Mesenchymal stem cell (in vitro differentiated cells and primary cell): ENCODE measurements at regions not wholly inside any gene's neighbourhood (a gene's known extent, or its start where the extent isn't known, plus 50 kb on each side); places are given as distances from the start of the nearest gene placed in this dataset.
A peak's percentile ranks its signal among the peaks of the same experiment; 100 is the strongest.

Experiments
- DNase-seq: peaks from one replicate; pipeline ENCODE4 v3.0.0-alpha.2; 2013
- H2AFZ ChIP-seq: one replicate; pipeline ENCODE4 v1.6.1; 2013; ENCODE audit warnings: low read depth, mild to moderate bottlenecking, control low read depth, inconsistent platforms, low read length, moderate library complexity
- H2AK5ac ChIP-seq: 2 replicates; pipeline ENCODE4 v1.6.1; 2013; ENCODE audit warnings: low read length, moderate library complexity, mild to moderate bottlenecking, inconsistent platforms; ENCODE audit not compliant: severe bottlenecking
- H2BK120ac ChIP-seq: one replicate; pipeline ENCODE4 v1.6.1; 2013; ENCODE audit warnings: low read depth, mild to moderate bottlenecking, inconsistent platforms, low read length, moderate library complexity
- H2BK12ac ChIP-seq, 2 experiments: one replicate each; pipeline ENCODE4 v1.6.1; 2013; ENCODE audit warnings: inconsistent platforms in 2 of 2, low read length in 2 of 2, mild to moderate bottlenecking in 2 of 2, moderate library complexity in 2 of 2, control low read depth in 1 of 2
- H2BK15ac ChIP-seq: one replicate; pipeline ENCODE4 v1.6.1; 2013; ENCODE audit warnings: mild to moderate bottlenecking, low read depth, inconsistent platforms; ENCODE audit not compliant: poor library complexity, severe bottlenecking
- H2BK5ac ChIP-seq: 2 replicates; pipeline ENCODE4 v1.6.1; 2013; ENCODE audit warnings: low read depth, mild to moderate bottlenecking, low read length, control low read depth, inconsistent platforms; ENCODE audit not compliant: poor library complexity, severe bottlenecking
- H3K14ac ChIP-seq, 2 experiments: one replicate each; pipeline ENCODE4 v1.6.1; 2013; ENCODE audit warnings: inconsistent platforms in 2 of 2, low read length in 2 of 2, control low read depth in 1 of 2, mild to moderate bottlenecking in 1 of 2, moderate library complexity in 1 of 2
- H3K18ac ChIP-seq, 2 experiments: one replicate each; pipeline ENCODE4 v1.6.1; 2013; ENCODE audit warnings: inconsistent platforms in 2 of 2, low read length in 2 of 2, control low read depth in 1 of 2, low read depth in 1 of 2, mild to moderate bottlenecking in 1 of 2
- H3K23ac ChIP-seq, 2 experiments: one replicate each; pipeline ENCODE4 v1.6.1; 2013; ENCODE audit warnings: inconsistent platforms in 2 of 2, low read length in 2 of 2, mild to moderate bottlenecking in 2 of 2, moderate library complexity in 2 of 2, control low read depth in 1 of 2
- H3K27ac ChIP-seq: 2 replicates; pipeline ENCODE4 v1.5.1; 2013; ENCODE audit warnings: mild to moderate bottlenecking, moderate library complexity, low read length, control low read depth, inconsistent platforms; ENCODE audit not compliant: poor library complexity, severe bottlenecking
- H3K27me3 ChIP-seq, 2 experiments: 2 replicates each; pipeline versions ENCODE4 v1.6.1 to v1.7.0; 2013; ENCODE audit warnings: low read length in 2 of 2, mild to moderate bottlenecking in 2 of 2, moderate library complexity in 2 of 2, control low read depth in 1 of 2, inconsistent platforms in 1 of 2; ENCODE audit not compliant: control insufficient read depth in 1 of 2, insufficient read depth in 1 of 2
- H3K36me3 ChIP-seq, 2 experiments: 2 replicates each; pipeline versions ENCODE4 v1.6.1 to v1.7.0; 2013; ENCODE audit warnings: low read length in 2 of 2, control low read depth in 1 of 2, inconsistent platforms in 1 of 2, low read depth in 1 of 2, mild to moderate bottlenecking in 1 of 2; ENCODE audit not compliant: insufficient read depth in 2 of 2, control insufficient read depth in 1 of 2
- H3K4ac ChIP-seq, 2 experiments: one replicate each; pipeline ENCODE4 v1.6.1; 2013; ENCODE audit warnings: inconsistent platforms in 2 of 2, low read length in 2 of 2, mild to moderate bottlenecking in 2 of 2, moderate library complexity in 2 of 2, control low read depth in 1 of 2, low read depth in 1 of 2
- H3K4me1 ChIP-seq: 2 replicates; pipeline ENCODE4 v1.6.1; 2013; ENCODE audit warnings: low read depth, low read length, control low read depth; ENCODE audit not compliant: control insufficient read depth, insufficient read depth
- H3K4me2 ChIP-seq: 2 replicates; pipeline ENCODE4 v1.6.1; 2013; ENCODE audit warnings: low read length, mild to moderate bottlenecking, inconsistent platforms; ENCODE audit not compliant: poor library complexity, severe bottlenecking
- H3K4me3 ChIP-seq, 2 experiments: 2 replicates each; pipeline versions ENCODE4 v1.5.1 to v1.7.0; 2013; ENCODE audit warnings: low read length in 2 of 2, mild to moderate bottlenecking in 2 of 2, control low read depth in 1 of 2, low read depth in 1 of 2; ENCODE audit not compliant: insufficient read depth in 1 of 2
- H3K79me1 ChIP-seq: replicated peaks from 2 replicates; pipeline ENCODE4 v1.6.1; 2013; ENCODE audit warnings: mild to moderate bottlenecking, control low read depth, low read length, inconsistent platforms; ENCODE audit not compliant: poor library complexity, severe bottlenecking
- H3K9ac ChIP-seq: 2 replicates; pipeline ENCODE4 v1.7.0; 2013; ENCODE audit warnings: mild to moderate bottlenecking, low read length, moderate library complexity
- H3K9me3 ChIP-seq: 2 replicates; pipeline ENCODE4 v1.7.0; 2013; ENCODE audit warnings: mild to moderate bottlenecking, low read length; ENCODE audit not compliant: control insufficient read depth
- H4K8ac ChIP-seq: one replicate; pipeline ENCODE4 v1.6.1; 2013; ENCODE audit warnings: inconsistent platforms, mild to moderate bottlenecking, low read length, moderate library complexity
- H4K91ac ChIP-seq: one replicate; pipeline ENCODE4 v1.6.1; 2013; ENCODE audit warnings: mild to moderate bottlenecking, low read length, inconsistent platforms
- WGBS: methylation state at CpG from one replicate; pipeline ENCODE4 v1.1.7; 2013; ENCODE audit warnings: mixed read lengths; 5-methylcytosine and 5-hydroxymethylcytosine counted together

DNA sequence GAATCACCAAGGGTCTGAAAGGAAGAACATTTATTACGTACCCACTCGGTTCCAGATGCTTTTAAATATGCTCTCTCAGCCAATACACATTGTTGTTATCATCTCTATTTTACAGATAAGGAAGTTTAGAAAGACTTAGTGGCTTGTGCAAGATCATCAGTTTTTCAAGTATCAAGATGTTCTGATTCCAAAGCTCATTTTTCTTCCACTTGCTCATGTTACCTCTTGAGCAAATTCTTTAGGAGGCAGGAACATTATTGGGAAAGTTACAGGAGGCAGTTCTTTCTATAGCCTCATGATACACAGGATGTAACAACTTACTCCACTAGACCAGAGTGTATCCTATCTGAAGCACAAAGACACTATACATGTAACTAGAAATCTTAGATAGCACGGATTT, 65.0 kb upstream of the MMADHC start:
- no peak overlapping the region for H3K14ac ChIP-seq
- WGBS, result no CpG with 5 or more reads among the region's 3 CpGs

DNA sequence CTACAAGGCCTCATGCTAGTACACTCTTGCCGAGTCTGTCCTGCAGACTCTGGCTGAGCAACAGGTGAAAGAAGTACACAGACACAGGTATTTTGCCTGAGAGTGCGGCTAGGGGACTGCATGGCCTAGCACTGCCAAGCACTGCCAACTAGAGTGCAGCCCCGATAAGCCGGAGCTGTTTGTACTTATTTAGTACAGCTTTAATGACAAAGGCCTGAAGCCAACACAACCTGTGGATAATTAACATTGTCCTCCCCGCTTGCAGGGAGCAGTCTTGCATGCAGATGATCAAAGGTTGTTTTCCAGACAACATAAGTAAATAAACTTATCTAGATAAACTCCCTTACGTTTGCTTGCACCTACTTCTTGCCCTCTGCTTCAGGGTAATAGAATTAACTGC, 63.7 kb upstream of the MMADHC start:
- H2BK120ac ChIP-seq, result peak overlapping the region; percentile 2
- DNase-seq, result no peak
- H2AFZ ChIP-seq, result no peak overlapping the region
- no peak overlapping the region for H3K14ac ChIP-seq
- H4K91ac ChIP-seq, result no peak overlapping the region
- H3K4me1 ChIP-seq, result peaks cover 8% of the 10 kb centered on the region
- H4K8ac ChIP-seq, result no peak overlapping the region
- H2BK5ac ChIP-seq, result no peak overlapping the region
- H3K4me3 ChIP-seq, result no peak overlapping the region
- no peak overlapping the region for H3K27ac ChIP-seq
- H3K79me1 ChIP-seq, result no peaks in the 10 kb centered on the region
- H3K23ac ChIP-seq, result no peak overlapping the region
- no peak overlapping the region for H3K9ac ChIP-seq
- no peak overlapping the region for H2BK15ac ChIP-seq
- peak overlapping the region in 1 of 2 experiments; percentile 64 for H3K18ac ChIP-seq
- no peaks in the 10 kb centered on the region for H3K36me3 ChIP-seq
- peak overlapping the region in 1 of 2 experiments; percentile 90 for H3K4ac ChIP-seq
- H3K4me2 ChIP-seq, result no peak overlapping the region
- H2AK5ac ChIP-seq, result peak overlapping the region; percentile 71
- H2BK12ac ChIP-seq, result peak overlapping the region in 1 of 2 experiments; percentile 97
- no peaks in the 10 kb centered on the region for H3K27me3 ChIP-seq
- WGBS, result 92% methylated on average over 6 of the region's 6 CpGs
- no peaks in the 10 kb centered on the region for H3K9me3 ChIP-seq

More for the DNA sequence above, 65.0 kb upstream of the MMADHC start:
- no peaks in the 10 kb centered on the region for H3K36me3 ChIP-seq
- H2BK5ac ChIP-seq, result no peak overlapping the region
- H3K4me2 ChIP-seq, result no peak overlapping the region
- H4K8ac ChIP-seq, result no peak overlapping the region
- no peak overlapping the region for H2AK5ac ChIP-seq
- peak overlapping the region in 1 of 2 experiments; percentile 68 for H3K18ac ChIP-seq
- H2BK12ac ChIP-seq, result no peak overlapping the region
- peak; percentile 62 for DNase-seq
- no peaks in the 10 kb centered on the region for H3K9me3 ChIP-seq
- H2BK15ac ChIP-seq, result no peak overlapping the region
- no peak overlapping the region for H4K91ac ChIP-seq
- no peak overlapping the region for H3K23ac ChIP-seq
- H3K4me1 ChIP-seq, result peaks cover 8% of the 10 kb centered on the region
- no peaks in the 10 kb centered on the region for H3K79me1 ChIP-seq
- H3K9ac ChIP-seq, result no peak overlapping the region
- no peaks in the 10 kb centered on the region for H3K27me3 ChIP-seq
- H3K4me3 ChIP-seq, result no peak overlapping the region
- no peak overlapping the region for H3K4ac ChIP-seq
- H2AFZ ChIP-seq, result no peak overlapping the region
- H2BK120ac ChIP-seq, result no peak overlapping the region
- H3K27ac ChIP-seq, result no peak overlapping the region

DNA sequence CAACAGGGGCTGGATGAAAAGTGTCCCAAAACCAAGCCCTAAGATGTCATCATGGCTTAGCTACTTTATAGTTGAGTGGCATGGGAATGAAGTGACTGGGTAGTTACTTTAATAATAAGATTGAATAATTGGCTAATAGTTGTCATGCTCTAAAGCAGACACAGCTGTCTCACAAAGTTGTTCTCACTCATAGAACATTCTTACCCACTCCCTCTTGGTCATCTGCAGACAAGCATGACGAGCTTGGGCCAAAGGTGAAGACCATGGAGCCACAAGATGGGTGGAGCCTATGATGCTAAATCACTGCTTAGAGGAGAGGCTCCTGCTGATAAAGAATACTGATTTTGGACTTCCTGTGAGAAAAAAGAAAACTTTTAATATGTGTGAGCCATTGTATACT, 62.4 kb upstream of the MMADHC start:
- H2BK15ac ChIP-seq, result no peak overlapping the region
- no peak overlapping the region for H2BK5ac ChIP-seq
- H3K27me3 ChIP-seq, result no peaks in the 10 kb centered on the region
- no peak overlapping the region for H2AFZ ChIP-seq
- H3K36me3 ChIP-seq, result no peaks in the 10 kb centered on the region
- H3K18ac ChIP-seq, result peak overlapping the region in 1 of 2 experiments; percentile 40
- peak overlapping the region; percentile 83 for H2AK5ac ChIP-seq
- no peaks in the 10 kb centered on the region for H3K79me1 ChIP-seq
- peaks cover 8% of the 10 kb centered on the region for H3K4me1 ChIP-seq
- no peak overlapping the region for H3K23ac ChIP-seq
- H2BK12ac ChIP-seq, result peak overlapping the region in 1 of 2 experiments; percentile 95
- no peak overlapping the region for H3K4me2 ChIP-seq
- no peak overlapping the region for H3K14ac ChIP-seq
- no peak overlapping the region for H4K8ac ChIP-seq
- H3K9me3 ChIP-seq, result no peaks in the 10 kb centered on the region
- H3K9ac ChIP-seq, result peak overlapping the region; percentile 66
- peak overlapping the region in 1 of 2 experiments; percentile 65 for H3K4ac ChIP-seq
- no peak overlapping the region for H4K91ac ChIP-seq
- no peak overlapping the region for H2BK120ac ChIP-seq
- no peak overlapping the region for H3K4me3 ChIP-seq
- 25% methylated on average over 1 of the region's 1 CpG for WGBS
- H3K27ac ChIP-seq, result peak overlapping the region; percentile 90
- DNase-seq, result peak; percentile 89

DNA sequence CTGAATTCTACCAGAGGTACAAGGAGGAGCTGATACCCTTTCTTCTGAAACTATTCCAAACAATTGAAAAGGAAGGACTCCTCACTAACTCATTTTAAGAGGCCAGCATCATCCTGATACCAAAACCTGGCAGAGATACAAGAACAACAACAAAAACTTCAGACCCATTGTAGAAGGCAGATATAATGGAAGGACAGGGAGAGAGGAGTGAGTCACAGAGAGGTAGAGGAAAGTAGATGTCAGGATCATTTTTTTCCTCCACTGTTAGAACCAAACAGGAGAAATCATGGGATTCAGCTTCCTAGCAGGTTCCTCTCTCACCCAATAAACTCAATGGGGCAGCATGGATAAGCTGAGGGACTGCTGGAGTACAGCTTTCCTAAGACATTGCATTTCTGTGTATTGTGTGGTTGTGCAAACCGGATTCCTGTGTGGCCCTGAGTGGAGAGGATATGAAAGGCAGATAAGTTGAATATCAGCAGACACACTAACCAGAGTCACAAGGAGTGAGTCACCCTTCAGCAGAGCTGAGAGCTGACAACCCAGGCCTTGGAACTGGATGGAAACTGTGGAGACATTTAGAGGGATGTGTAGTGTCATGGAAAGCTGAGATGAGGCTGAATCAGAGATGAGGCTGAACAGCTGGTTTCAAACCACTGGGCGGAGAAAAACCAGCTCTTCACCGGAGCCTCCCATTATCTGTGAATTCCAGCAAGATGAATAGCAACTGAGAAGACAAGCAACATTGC, 60.9 kb upstream of the MMADHC start:
- 0% methylated on average over 1 of the region's 3 CpGs for WGBS

More for the DNA sequence above, 60.9 kb upstream of the MMADHC start:
- Histone ChIP-seq H4K91ac (no peak overlapping the region), H2AFZ (no peak overlapping the region), H3K27ac (peak overlapping the region; percentile 90), H4K8ac (no peak overlapping the region), H3K18ac (peak overlapping the region; percentile 60 to 67), H3K23ac (no peak overlapping the region), H3K36me3 (no peaks in the 10 kb centered on the region), H3K27me3 (no peaks in the 10 kb centered on the region), H3K9me3 (no peaks in the 10 kb centered on the region), H3K4ac (no peak overlapping the region), H3K4me2 (no peak overlapping the region), H2BK5ac (peak overlapping the region; percentile 54), H2BK120ac (no peak overlapping the region), H3K4me1 (peaks cover 7% of the 10 kb centered on the region), H3K4me3 (no peak overlapping the region), H3K9ac (peak overlapping the region; percentile 68), H3K79me1 (no peaks in the 10 kb centered on the region), H2AK5ac (peak overlapping the region; percentile 6), H3K14ac (no peak overlapping the region), H2BK12ac (no peak overlapping the region), H2BK15ac (no peak overlapping the region)
- DNase-seq, result peak; percentile 100
